IMR-90 (cell line): ENCODE measurements at regions not wholly inside any gene's neighbourhood (a gene's known extent, or its start where the extent isn't known, plus 50 kb on each side); places are given as distances from the start of the nearest gene placed in this dataset.

Experiments
- ATAC-seq: fragments of 200-7000 bp; cut with Tn5 transposase; 2 replicates; pipeline ENCODE4 v1.9.1; 2020; ENCODE audit warnings: low read depth, mild to moderate bottlenecking, moderate library complexity
- BruUV-seq: library from RNA; stranded (reverse); fragments of 400-500 nt; replicated peaks from 2 replicates; lab custom pipeline; 2021; lab: Mats Ljungman, UMichigan
- CTCF ChIA-PET: fragments of 300-600 bp; formaldehyde crosslinking; extraction: SDS; loops from one replicate; lab custom pipeline; 2021; ENCODE audit warnings: antibody characterized with exemption; lab: Yijun Ruan, JAX
- POLR2A ChIA-PET: fragments of 300-600 bp; sonication (Branson Sonifier 250); formaldehyde crosslinking; loops from one replicate; lab custom pipeline; 2022; ENCODE audit warnings: antibody characterized with exemption; ENCODE audit not compliant: unreplicated experiment; lab: Charles Lee
- DNase-seq: peaks from one replicate; pipeline ENCODE4 v3.0.0; 2013
- H2AFZ ChIP-seq: replicated peaks from 2 replicates; pipeline ENCODE3; 2013; ENCODE audit warnings: low read length, mild to moderate bottlenecking; ENCODE audit not compliant: poor library complexity
- H2AK5ac ChIP-seq: 2 replicates; pipeline ENCODE4 v1.6.1; 2013; ENCODE audit warnings: low read depth, low read length, inconsistent platforms
- H2AK9ac ChIP-seq: replicated peaks from 2 replicates; pipeline ENCODE3; 2013; ENCODE audit warnings: mild to moderate bottlenecking, low read depth, low read length, moderate library complexity; ENCODE audit not compliant: poor library complexity
- H2BK120ac ChIP-seq: 2 replicates; pipeline ENCODE4 v1.6.1; 2013; ENCODE audit warnings: low read depth, low read length, inconsistent platforms
- H2BK15ac ChIP-seq: 3 replicates; pipeline ENCODE4 v1.6.1; 2013; ENCODE audit warnings: low read depth, low read length, inconsistent platforms
- H2BK20ac ChIP-seq: 2 replicates; pipeline ENCODE4 v1.6.1; 2013; ENCODE audit warnings: low read depth, mild to moderate bottlenecking, inconsistent platforms, low read length, moderate library complexity
- H2BK5ac ChIP-seq: 2 replicates; pipeline ENCODE4 v1.6.1; 2013; ENCODE audit warnings: mild to moderate bottlenecking, low read depth, low read length, inconsistent platforms; ENCODE audit not compliant: poor library complexity, severe bottlenecking
- H3K14ac ChIP-seq: replicated peaks from 2 replicates; pipeline ENCODE4 v1.6.1; 2013; ENCODE audit warnings: low read depth, low read length, inconsistent platforms
- H3K18ac ChIP-seq: 2 replicates; pipeline ENCODE4 v1.6.1; 2013; ENCODE audit warnings: low read depth, low read length, control low read depth
- H3K23ac ChIP-seq: 2 replicates; pipeline ENCODE4 v1.6.1; 2013; ENCODE audit warnings: low read depth, low read length, inconsistent platforms
- H3K27ac ChIP-seq: 2 replicates; pipeline ENCODE4 v1.5.1; 2013; ENCODE audit warnings: mild to moderate bottlenecking, control low read depth, low read length; ENCODE audit not compliant: insufficient read depth
- H3K27me3 ChIP-seq: 2 replicates; pipeline ENCODE4 v1.6.1; 2013; ENCODE audit warnings: low read length; ENCODE audit not compliant: control insufficient read depth, insufficient read depth
- H3K36me3 ChIP-seq: 2 replicates; pipeline ENCODE4 v1.6.1; 2013; ENCODE audit warnings: low read length, mixed read lengths; ENCODE audit not compliant: control insufficient read depth, insufficient read depth
- H3K4ac ChIP-seq: 2 replicates; pipeline ENCODE4 v1.6.1; 2013; ENCODE audit warnings: low read depth, low read length, inconsistent platforms
- H3K4me1 ChIP-seq: 2 replicates; pipeline ENCODE4 v1.6.1; 2013; ENCODE audit warnings: low read length, mixed read lengths; ENCODE audit not compliant: control insufficient read depth, insufficient read depth
- H3K4me2 ChIP-seq: 2 replicates; pipeline ENCODE4 v1.6.1; 2013; ENCODE audit warnings: low read depth, mild to moderate bottlenecking, control low read depth, low read length, moderate library complexity
- H3K4me3 ChIP-seq: 2 replicates; pipeline ENCODE4 v1.5.1; 2013; ENCODE audit warnings: low read depth, mild to moderate bottlenecking, control low read depth, low read length, moderate library complexity; ENCODE audit not compliant: insufficient read depth
- H3K56ac ChIP-seq: 2 replicates; pipeline ENCODE4 v1.6.1; 2013; ENCODE audit warnings: low read length, inconsistent platforms; ENCODE audit not compliant: insufficient read depth; ENCODE audit errors: extremely low read depth
- H3K79me1 ChIP-seq, 2 experiments: 2 replicates each; pipeline ENCODE4 v1.6.1; 2013; ENCODE audit warnings: low read length in 2 of 2, inconsistent platforms in 1 of 2, low read depth in 1 of 2
- H3K9ac ChIP-seq: 2 replicates; pipeline ENCODE4 v1.6.1; 2013; ENCODE audit warnings: low read depth, low read length, control low read depth
- H3K9me1 ChIP-seq: 2 replicates; pipeline ENCODE4 v1.6.1; 2013; ENCODE audit warnings: low read length, inconsistent platforms; ENCODE audit not compliant: insufficient read depth
- H3K9me3 ChIP-seq: 2 replicates; pipeline ENCODE4 v1.6.1; 2013; ENCODE audit warnings: low read length; ENCODE audit not compliant: control insufficient read depth, insufficient read depth
- H4K20me1 ChIP-seq: 2 replicates; pipeline ENCODE4 v1.6.1; 2013; ENCODE audit warnings: low read length, inconsistent platforms; ENCODE audit not compliant: insufficient read depth
- H4K5ac ChIP-seq: 2 replicates; pipeline ENCODE4 v1.6.1; 2013; ENCODE audit warnings: mild to moderate bottlenecking, low read depth, low read length, control low read depth
- H4K8ac ChIP-seq, 2 experiments: 2 replicates each; pipeline ENCODE4 v1.6.1; 2013; ENCODE audit warnings: low read depth in 2 of 2, low read length in 2 of 2, control low read depth in 1 of 2, inconsistent platforms in 1 of 2
- H4K91ac ChIP-seq: 2 replicates; pipeline ENCODE4 v1.6.1; 2013; ENCODE audit warnings: low read depth, low read length, inconsistent platforms; ENCODE audit not compliant: insufficient read depth
- MAFK ChIP-seq: IDR thresholded peaks from 2 replicates; pipeline ENCODE4 v1.6.1; 2012; ENCODE audit warnings: low read depth, low read length, improper control_type of control experiment
- RFX5 ChIP-seq: IDR thresholded peaks from 2 replicates; pipeline ENCODE4 v1.8.0; 2012; ENCODE audit warnings: low read depth, mild to moderate bottlenecking, low read length, moderate library complexity
- WGBS, 2 experiments: methylation state at CpG; one replicate each; pipeline versions ENCODE4 v1.1.5 to v1.1.7; 2013; ENCODE audit warnings: missing lambda C conversion rate in 2 of 2; ENCODE audit not compliant: insufficient read length in 1 of 2; ENCODE audit errors: extremely low coverage in 2 of 2; 5-methylcytosine and 5-hydroxymethylcytosine counted together
- dilution Hi-C: fragments of 300-500 bp; cut with HindIII; formaldehyde crosslinking; loops from one replicate; pipeline ENCODE4 v1.14.3; 2018; ENCODE audit warnings: low sequenced_read_pairs; ENCODE audit not compliant: unreplicated experiment
- in situ Hi-C: fragments of 300-500 bp; cut with MboI; formaldehyde crosslinking; loops from 3 replicates; pipeline ENCODE4 v1.14.3; 2019; ENCODE audit warnings: low sequenced_read_pairs, inconsistent platforms, mixed read lengths
- intact Hi-C: fragments of 100-400 bp; cut with micrococcal nuclease; formaldehyde crosslinking; loops from 2 replicates; pipeline ENCODE4 v1.10.0; 2022

DNA sequence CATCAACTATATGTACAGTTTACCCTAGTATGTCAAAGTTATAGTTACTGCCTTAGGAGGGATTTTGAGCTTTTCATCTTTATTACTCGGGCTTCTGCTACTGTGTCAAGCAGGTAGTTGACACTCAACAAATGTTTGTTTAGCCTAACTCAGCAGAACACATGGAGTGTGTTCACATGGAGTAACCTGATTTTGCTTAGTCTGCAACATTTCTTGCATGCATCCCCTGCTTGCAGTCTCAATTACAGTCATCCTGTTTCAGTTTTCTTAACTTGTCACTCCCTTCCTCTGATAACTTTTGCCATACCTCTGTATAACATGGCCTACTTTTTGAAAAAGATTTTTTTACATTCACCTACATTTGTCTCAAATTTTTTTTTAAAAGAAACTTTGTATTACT is 135.5 kb downstream of the NMUR2 start:
- Histone ChIP-seq H3K4me2 (no peak overlapping the region), H4K91ac (no peak overlapping the region), H2BK15ac (no peak overlapping the region), H2BK5ac (no peak overlapping the region), H2BK120ac (no peak overlapping the region), H3K9me3 (peaks cover 4% of the 10 kb centered on the region; the same call in 1 of the 2 replicates), H3K27me3 (no peaks in the 10 kb centered on the region), H4K5ac (no peak overlapping the region), H2BK20ac (no peak overlapping the region), H2AK5ac (no peak overlapping the region), H3K4me3 (no peak overlapping the region), H3K9ac (no peak overlapping the region), H3K79me1 (no peaks in the 10 kb centered on the region), H3K18ac (no peak overlapping the region), H3K4ac (no peak overlapping the region), H3K27ac (no peak overlapping the region), H3K23ac (no peak overlapping the region), H3K9me1 (no peaks in the 10 kb centered on the region), H3K36me3 (no peaks in the 10 kb centered on the region), H3K4me1 (no peaks in the 10 kb centered on the region), H3K56ac (no peak overlapping the region), H4K8ac (no peak overlapping the region), H2AFZ (no peak overlapping the region), H2AK9ac (no peak overlapping the region), H3K14ac (no peak overlapping the region), H4K20me1 (no peaks in the 10 kb centered on the region)
- WGBS, 2 experiments: no CpG with 5 or more reads among the region's 1 CpG
- ChIA-PET CTCF (no interaction called here), POLR2A (no interaction called here)
- no TSS peak for BruUV-seq
- no peak for DNase-seq
- intact Hi-C loops: no loop called here
- dilution Hi-C loops: no loop called here
- TF ChIP-seq MAFK (peak; percentile 55; the same call in 1 of the 2 replicates), RFX5 (no peak)
- in situ Hi-C loops: no loop called here
- no peak for ATAC-seq
